HTR-8/SVneo (cell line): ENCODE measurements at regions not wholly inside any gene's neighbourhood (a gene's known extent, or its start where the extent isn't known, plus 50 kb on each side); places are given as distances from the start of the nearest gene placed in this dataset.
A peak's percentile ranks its signal among the peaks of the same experiment; 100 is the strongest.

Source experiments
- DNase-seq: peaks from one replicate; pipeline ENCODE4 v3.0.0; 2011; ENCODE audit warnings: low spot score, mixed read lengths; ENCODE audit not compliant: insufficient read length
- FAIRE-seq: peaks from 2 replicates; lab custom pipeline; 2011; peaks lifted over from hg19 to GRCh38; lab: Jason Lieb, UNC

DNA sequence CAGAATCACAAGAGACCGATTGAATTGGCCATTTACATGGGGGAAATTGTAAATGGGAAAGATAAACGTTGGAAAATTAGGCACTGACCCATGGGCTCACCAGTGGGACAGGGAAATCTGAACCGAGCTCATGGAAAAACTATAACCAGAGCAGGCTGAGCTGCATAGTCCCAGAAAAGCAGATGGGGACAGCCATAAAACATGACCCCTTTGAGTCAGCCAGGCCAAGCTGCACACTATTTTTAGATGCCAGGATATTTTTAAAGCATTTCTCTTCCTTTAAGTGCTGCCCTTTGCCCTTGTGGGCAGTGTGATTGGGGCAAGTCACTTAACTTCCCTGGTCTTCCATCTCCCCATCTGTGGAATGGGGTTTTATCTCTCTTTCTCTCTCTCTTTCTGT is 184.1 kb downstream of the FOXD2 start:
- no peak for DNase-seq
- FAIRE-seq: no peak

DNA sequence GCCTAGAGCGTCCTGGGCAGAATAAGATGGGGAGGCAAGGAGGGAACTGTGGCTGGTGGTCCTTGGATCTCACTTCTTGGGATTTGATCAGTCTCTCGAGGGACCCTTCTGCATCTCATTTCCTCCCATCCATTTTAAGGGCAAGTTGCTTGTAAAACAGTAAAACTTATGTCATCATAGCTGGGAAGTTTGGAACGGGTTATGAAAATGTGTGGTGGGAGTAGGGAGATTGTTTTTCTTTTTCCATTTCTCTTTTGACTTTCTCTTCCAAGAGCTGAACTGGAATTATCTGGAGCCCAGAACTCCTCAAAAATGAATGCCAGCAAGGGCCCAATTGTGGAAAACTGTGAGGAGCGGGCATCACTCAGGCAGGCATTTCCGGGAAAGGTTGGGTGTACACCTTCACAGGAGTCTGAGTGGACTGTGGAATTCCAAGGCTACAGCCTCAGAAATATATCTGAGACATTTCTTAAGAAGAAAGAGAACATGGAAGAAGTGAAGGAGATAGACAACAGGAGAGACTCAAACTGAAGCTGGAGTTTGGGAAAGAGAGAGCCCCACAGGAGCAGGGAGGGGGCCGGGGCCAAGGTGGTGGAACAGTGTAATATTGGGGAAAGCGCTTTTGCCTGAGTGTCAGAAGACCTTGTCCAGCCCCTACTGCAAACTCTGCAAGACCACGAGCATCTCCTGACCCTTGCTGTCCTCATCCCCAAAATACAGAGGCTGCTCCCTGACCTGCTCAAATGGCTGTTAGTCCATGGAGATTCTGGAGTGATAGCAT is 185.1 kb downstream of the FOXD2 start:
- no peak for DNase-seq
- no peak for FAIRE-seq

DNA sequence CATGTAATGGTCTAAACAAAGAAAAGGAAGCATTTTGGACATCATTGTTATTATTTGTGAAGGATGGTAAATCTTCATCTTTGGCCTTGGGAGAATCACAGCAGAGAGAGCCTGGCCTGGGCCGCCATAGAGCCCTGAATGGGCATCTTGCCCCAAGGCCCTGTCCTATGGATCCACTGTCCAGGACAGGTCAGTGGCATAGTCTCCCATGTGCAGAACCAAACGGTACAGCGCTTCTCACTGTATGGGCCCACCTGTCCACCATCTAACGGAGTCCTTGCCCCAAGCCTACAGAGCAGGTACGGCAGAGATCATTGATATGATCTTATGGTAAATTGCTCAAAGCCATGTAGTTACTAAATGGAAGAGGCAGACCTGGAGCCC is 185.7 kb downstream of the FOXD2 start:
- DNase-seq: no peak
- no peak for FAIRE-seq

DNA sequence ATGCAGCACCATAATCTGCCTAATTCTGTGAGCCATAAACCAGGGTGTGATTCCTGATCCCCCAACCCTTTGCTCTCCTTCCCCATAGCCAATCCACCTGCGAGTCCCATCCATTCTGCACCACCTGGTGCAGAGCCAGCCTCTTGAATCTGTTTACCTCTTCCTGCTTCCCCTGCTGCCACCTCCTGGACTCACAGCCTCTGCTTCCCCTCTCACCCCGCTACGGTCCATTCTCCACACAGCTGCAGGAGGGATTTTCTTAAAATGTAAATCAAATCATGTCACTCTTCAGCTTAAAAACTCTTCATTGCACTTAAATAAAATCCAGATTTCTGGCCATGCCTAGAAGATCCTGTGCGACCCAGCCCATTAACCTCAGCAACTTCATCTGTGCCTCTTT is 186.7 kb downstream of the FOXD2 start:
- DNase-seq (peak; percentile 15), FAIRE-seq (no peak)

DNA sequence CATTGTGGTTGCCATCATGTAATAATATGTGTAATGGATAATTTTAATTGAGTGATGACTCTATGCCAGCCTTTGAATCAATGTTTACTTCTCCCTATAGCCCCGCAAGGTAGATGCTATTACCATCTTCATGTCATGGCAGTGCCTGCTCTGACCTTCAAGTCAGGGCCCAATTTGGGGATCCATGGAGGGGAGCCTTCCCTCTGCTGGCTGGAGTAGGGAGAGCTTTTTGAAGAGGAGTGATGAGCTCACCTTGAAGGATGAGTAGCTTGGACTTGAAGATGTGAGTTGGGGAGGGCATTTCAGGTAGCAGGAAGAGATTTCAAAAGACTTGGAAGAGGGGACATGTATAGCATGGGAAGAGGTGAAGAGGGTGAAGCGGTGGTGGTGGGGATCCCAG is 189.2 kb downstream of the FOXD2 start:
- FAIRE-seq (no peak), DNase-seq (no peak)

DNA sequence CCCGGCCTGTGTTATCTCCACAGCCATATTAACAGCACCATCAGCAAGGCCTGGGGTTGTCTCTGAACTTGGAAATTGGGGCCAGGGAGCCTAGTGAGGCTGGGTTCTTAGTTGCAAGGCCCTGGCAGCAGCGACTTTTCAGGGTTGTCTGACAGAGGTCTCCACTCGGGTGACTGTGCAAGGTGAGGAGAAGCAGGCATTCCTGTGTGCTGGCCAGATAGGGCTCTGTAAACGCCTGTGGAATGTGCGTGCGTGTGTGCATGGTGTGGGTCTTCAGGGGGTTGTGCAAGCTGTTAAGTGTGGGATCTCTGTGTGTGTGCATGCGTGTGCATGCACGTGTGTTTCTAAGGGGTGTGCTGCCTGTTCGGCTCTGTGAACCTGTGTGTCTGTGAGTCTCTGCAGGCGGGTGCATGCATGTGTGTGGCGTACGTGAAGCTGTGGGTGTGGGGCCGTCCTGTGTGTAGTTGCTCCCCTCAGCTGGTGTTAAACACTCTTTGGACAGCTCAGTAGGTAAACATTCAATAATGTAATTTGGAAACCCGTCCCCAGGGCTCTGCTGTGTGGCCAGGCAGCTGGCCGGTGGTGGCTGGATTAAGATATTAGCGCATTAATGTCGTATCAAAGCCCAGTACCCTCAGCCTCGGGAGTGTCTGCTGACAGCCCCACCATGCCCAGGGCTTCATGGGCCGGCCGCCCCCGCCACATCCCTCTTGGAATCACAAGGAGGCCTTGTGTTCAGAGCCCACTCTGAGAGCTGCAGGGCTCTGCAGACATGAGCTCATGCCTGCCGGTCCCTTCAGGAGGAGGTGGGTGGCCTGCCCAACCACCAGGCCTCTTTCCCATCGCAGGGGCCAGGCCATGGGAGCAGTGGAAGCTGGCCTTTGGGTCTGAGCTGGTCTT is 189.9 kb downstream of the FOXD2 start:
- FAIRE-seq (no peak), DNase-seq (no peak)

DNA sequence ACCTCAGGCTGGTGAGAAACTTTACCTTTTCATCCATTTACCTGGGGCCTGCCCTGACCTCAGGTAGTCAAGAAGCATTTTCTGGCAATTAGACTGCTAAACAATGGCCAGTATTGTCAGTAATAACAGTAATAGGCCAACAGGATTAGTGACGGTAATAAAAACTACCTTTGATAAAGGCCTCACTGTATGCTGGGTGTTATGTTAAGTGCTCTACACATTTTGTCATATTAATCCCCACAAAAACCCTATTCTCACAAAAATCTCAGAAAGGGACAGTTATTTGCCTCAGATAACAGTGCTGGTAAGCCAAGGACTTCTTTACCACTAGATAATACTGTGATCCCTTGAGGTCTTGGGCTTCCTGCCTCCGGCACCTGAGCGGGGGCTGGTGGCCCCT is 191.4 kb downstream of the FOXD2 start:
- DNase-seq: no peak

DNA sequence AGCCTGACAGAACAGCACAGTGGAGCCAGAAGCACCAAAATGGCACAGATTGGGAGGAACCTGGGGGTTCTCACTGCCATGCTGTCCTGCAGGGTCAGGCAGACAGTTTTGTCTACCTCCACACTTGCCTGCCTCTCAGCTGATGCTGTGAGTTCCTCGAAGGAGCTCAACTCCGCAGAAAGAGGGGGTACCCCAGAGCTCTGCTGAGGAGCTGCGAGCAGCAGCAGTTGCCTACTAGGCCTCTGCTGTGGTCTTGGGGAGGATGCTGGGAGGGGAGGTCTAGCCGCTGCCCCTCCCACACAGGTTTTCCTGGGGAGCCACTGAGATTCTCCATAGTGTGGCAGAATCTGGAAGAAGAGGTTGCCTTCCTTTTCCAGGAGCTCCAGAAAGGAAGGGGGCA is 192.5 kb downstream of the FOXD2 start:
- no peak for FAIRE-seq
- no peak for DNase-seq

More for the DNA sequence above, 191.4 kb downstream of the FOXD2 start:
- FAIRE-seq: no peak

DNA sequence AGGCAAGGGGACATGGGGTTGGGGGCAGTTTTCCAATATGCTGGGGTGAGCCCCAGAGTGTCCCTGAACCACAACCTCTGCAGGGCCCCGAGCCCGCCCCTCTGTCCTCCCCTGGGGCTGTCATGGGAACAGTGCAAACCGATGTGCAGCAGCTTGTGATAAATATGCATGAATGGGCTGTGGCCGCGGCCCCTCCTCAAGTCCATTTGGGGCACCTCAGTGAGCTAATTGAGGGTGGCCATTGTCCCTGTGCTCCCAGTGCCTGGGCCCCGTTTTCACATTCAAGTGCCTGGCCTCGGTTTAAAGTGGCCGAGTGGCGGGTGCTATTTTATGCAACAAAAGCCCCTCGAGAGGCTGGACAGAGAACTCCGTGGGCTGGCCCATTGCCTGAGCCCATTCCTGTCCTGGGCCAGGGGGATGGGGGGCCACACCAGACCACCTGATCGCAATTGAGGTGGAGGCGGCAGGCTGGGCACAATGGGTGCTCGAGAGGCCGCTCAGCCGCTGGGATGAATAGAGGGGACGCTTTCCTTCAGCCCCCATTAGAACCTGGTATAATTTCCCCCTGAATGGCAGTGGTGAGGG is 193.7 kb downstream of the FOXD2 start:
- no peak for FAIRE-seq

DNA sequence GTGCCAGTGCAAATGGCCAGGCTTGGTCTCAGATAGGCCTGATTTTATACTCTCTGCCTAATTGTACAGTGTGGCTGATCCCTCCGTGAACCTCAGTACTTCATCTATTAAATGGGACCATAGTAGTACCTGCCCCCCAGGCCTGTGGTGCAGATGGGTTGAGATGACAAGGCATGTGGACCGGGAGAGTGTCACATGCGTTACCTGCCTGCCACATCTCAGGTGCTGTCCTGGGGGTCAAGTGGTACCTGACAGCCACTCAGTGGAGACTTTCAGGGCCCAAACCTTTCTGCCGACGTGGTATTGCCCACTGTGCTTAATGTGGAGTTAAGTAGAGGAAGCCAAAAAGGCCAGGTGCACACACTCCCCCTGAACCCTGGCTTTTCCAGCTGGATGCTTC is 197.3 kb downstream of the FOXD2 start:
- FAIRE-seq: no peak
- DNase-seq: no peak

More for the DNA sequence above, 193.7 kb downstream of the FOXD2 start:
- no peak for DNase-seq

DNA sequence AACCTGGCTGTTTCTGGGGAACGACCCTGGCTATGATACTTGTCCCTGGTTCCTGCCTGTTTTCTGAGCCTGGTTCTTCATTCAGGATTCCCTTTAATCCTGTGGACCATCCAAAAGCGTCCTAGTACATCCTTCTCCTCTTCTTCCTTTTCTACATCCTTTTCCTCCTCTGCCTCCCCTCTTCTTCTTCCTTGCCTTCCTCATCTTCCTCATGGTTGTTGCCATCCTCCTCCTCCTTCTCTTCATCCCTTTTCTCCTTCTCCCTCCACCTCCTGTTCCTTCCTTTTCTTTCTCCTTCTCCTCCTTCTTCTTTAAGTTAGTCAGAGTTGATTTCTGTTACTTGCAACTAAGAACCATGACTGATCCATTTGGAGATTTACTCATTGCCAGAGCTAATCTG is 197.8 kb downstream of the FOXD2 start:
- FAIRE-seq: no peak

DNA sequence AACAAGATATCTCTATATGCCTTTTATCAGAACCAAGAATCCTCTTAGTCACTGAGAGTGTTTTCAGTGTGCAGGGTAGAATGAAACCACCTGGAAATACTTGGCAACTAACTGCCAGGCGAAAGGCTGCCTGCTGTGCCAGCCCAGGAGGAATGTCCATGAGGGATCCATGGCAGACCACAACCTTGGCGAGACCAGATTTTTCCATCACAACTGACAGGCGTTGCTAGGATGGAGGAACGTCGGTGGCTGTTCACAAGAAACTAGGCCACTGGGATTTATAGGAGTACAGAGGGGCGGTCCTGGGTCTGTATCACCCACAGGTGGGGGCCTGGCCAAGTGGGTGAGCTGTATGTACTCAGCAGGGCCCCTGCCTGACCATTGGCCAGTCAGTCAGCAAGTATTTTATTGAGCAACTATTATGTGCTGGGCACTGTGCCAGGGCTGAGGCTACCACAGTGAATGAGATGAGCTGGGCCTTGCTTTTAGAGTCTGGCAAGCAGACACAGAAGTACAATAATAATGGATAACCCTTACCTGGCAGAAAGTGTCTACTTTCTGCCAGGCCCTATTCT is 199.4 kb downstream of the FOXD2 start:
- DNase-seq (no peak), FAIRE-seq (no peak)

More for the DNA sequence above, 197.8 kb downstream of the FOXD2 start:
- no peak for DNase-seq

DNA sequence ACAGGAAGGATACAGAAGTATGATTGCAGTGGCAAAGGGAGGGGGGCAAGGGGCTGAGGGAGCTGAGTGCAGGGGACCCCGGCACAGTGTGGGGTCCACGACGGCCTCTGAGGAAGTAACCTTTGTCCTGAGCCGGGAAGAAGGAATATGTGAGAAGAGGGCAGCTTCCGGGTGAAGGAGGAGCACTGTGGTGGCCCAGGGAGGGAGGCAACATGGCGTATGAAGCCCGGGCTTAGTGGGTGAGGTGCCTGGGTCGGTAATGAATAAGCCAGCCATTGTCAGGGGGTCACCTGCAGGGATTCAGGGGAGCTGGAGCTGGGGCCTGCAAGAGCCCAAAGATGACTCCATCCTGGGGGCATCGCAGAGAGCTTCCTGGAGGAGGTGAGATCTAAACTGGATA is 200.4 kb downstream of the FOXD2 start:
- FAIRE-seq (no peak), DNase-seq (no peak)

DNA sequence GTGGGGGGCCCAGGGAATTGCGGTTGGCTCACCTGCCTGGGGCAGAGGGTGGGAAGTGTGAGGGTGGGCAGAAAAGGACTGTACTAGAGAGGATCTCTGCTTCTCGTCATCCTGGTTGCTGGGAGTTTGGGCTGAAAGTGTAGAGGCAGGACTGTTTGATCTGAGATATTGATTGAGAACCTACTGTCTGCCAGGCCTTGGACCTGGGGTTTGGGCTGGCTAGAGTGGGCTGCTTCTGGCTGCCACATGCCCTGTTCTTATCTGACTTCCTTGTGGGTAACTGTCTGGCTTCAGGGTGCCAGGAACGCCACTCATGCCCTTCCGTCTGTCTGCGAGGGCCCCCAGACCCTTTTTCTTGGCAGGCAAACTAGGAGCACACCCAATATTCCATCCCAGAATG is 200.9 kb downstream of the FOXD2 start:
- FAIRE-seq: no peak
- DNase-seq: no peak

DNA sequence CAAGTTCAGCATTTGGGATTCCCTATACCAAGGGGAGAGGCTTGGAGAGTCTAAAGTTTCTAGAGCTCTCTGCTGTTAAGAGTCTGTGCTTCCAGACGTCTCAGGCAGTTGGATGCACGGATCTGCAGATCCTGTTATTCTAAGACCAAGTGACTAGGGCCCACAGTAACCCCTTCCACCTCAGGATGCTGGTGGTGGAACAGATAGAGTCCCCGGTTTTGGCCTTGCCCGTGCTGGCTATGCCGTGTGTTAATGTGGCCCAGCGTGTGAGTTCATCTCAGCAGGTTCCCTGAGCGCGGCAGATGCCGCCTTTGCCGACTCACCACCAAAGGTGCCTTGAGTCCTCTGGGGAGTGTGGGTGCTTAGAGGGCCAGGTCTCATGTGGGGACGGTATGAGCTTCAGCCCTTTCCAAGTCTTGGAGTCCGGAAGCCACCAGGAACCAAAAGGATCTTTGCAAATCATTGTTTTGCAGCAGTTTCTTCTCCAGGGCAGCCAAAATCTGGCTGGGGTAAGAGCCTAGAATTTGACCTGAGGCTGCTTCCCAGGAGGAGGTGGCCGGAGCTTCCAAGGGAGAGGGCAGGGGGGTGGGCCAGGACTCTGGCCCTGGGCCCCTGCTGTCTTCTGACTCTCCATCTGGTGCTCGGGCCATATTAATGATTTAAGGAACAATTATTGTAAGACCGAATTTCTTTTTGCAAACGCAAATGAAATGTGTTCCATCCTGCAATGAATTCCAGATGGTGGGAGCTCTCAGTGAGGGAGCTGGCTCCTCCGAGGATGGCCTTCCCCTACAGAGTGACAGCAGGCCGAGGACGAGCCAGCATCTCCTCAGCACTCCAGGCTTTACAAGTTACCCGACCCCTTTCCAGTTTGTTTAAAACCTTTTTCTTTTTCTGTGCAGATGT is 205.7 kb downstream of the FOXD2 start:
- no peak for DNase-seq
- FAIRE-seq: no peak

DNA sequence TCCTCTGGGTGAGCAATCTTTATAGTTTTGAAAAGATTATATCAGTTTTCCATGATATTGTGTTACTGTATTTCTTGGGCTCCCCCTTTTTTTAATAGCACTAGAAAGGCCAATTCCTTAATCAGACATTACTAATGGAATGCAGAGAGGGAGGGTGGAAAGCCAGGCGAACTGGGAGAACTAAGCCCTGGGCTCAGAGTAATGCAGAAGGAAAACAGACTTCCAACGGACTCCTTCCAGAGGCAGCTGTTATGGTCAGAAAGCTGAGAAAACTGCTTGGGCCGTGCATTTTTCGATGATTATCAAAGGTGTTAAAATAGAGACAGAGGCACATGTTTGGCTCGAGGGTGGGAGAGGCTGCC is 206.3 kb downstream of the FOXD2 start:
- FAIRE-seq (no peak), DNase-seq (no peak)

DNA sequence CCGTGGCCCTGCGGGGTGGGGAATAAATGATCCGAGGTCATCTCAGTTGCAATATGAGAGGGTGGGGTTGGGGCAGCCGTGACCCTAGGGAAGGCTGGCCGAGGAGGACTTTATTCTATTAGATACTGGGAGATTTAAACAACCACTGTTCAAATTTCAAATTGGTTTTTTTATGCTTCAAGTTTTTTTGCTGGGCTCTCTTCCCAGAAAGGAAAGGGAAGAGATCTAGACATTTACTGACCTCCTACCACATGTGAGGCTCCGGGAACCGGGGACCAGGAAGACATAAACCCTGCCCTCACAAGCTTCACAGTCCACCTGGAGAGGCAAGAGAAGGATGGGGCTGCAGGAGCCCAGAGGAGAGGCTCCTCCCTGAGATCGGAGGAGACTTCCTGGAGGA is 207.3 kb downstream of the FOXD2 start:
- DNase-seq (no peak), FAIRE-seq (no peak)

DNA sequence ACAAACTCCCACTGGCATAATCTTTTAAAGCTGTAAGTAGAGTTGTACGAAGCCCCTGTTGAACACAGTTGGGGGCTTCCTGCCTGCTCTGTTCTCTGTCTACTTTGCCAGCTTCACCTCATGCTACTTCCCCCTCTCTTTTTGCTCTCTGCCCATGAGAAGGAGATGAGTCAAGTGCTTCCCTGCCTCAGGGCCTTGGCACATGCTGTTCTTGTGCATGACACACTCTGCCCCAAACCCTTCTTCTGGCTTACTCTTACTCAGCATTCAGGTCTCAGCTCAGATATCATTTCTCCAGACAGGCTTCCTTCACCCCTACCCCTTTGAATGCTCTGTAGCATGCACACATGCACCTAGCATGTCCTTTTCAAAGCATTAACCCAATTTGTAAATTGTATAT is 208.8 kb downstream of the FOXD2 start:
- DNase-seq (no peak), FAIRE-seq (no peak)

DNA sequence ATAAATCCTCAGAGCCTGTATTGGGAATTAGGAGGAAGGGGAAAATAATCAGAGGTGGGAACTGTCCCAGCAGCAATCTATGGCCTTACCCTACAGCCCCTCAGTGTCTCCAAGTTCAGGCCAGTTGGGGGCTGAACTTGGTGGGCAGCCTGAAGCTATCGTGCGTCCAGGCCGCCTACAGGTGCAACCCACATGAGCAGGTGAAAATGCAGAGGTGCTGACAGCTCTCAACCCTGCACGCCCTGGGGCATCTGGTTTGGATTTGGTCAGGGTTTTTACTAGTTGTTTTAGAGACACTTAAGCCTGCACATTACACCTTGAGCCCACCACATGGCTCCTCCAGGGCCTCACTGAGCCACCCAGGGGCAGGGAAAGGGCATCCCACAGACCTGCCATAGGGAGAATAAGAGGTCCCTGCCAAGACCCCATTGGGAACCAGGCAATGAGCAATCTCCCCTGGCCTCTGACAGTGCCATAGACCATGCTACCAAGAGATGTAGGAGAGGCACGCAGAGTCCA is 209.5 kb downstream of the FOXD2 start:
- FAIRE-seq (no peak), DNase-seq (no peak)

DNA sequence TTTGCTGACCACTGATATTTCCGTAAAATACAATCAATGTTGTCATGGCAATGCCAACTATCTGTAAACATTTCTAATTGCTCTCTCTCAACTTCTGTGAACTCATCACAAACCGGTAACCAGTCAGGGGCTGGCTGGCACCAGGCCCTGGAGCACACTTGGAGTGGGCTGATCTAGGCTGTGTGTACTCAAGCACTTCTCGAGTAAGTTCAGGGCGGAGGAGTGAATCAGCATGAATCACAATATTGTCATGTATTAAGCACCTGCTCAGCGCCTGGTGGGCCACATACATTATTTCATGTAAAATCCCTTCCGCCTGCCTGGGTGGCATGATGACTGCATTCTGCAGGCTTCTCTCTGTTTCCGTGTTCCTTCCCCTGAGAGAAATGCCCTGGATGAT is 212.4 kb downstream of the FOXD2 start:
- DNase-seq (peak; percentile 67), FAIRE-seq (no peak)
